MM.1S (cell line): ENCODE measurements at regions not wholly inside any gene's neighbourhood (a gene's known extent, or its start where the extent isn't known, plus 50 kb on each side); places are given as distances from the start of the nearest gene placed in this dataset.

Source experiments
- CTCF ChIP-seq: fragments of 300-600 bp; sonication (generic); IDR thresholded peaks from 2 replicates; pipeline ENCODE4 v1.5.1; 2016; ENCODE audit warnings: antibody characterized with exemption, low read length, mixed read lengths
- EZH2phosphoT487 ChIP-seq: fragments of 300-600 bp; sonication (generic); IDR thresholded peaks from 2 replicates; pipeline ENCODE4 v1.6.1; 2018; ENCODE audit warnings: antibody characterized with exemption, low read length

GRCh38 chr5:8913522-8913921, 632.4 kb downstream of the SEMA5A start:
- TF ChIP-seq CTCF (no peak), EZH2phosphoT487 (no peak)
